ENCODE measurements at regions not wholly inside any gene's neighbourhood (a gene's known extent, or its start where the extent isn't known, plus 50 kb on each side); places are given as distances from the start of the nearest gene placed in this dataset.
"Not testable (repeated sequence)": the region's sequence is repeated elsewhere in the genome, so short reads cannot be mapped to it uniquely, and the experiment has no call there.

GRCh38 chr16:56019274-56019673, 144.1 kb upstream of the CES5A start:
- no peak for DNase-seq (ENCODE audit: low read depth in 4 of 4, low spot score in 1 of 4)

GRCh38 chr16:56013962-56014552, 138.9 kb upstream of the CES5A start:
- peak in 1 of 4 experiments; percentile 24 for DNase-seq (ENCODE audit: low read depth in 4 of 4, low spot score in 1 of 4)

GRCh38 chr16:56012482-56012811, 137.3 kb upstream of the CES5A start:
- DNase-seq (ENCODE audit: low read depth in 4 of 4, low spot score in 1 of 4): no peak

GRCh38 chr16:56011808-56012481, 136.8 kb upstream of the CES5A start:
- no peak for DNase-seq (ENCODE audit: low read depth in 4 of 4, low spot score in 1 of 4)

GRCh38 chr16:56005958-56006357, 130.8 kb upstream of the CES5A start:
- no peak for DNase-seq (ENCODE audit: low read depth in 4 of 4, low spot score in 1 of 4)

GRCh38 chr16:55999683-56000082, 124.5 kb upstream of the CES5A start:
- no peak for DNase-seq (ENCODE audit: low read depth in 4 of 4, low spot score in 1 of 4)

- no peak for DNase-seq (ENCODE audit: low read depth in 4 of 4, low spot score in 1 of 4)
Observed at GRCh38 chr16:55993088-55993487, 117.9 kb upstream of the CES5A start.

GRCh38 chr16:55992551-55992950, 117.4 kb upstream of the CES5A start:
- DNase-seq (ENCODE audit: low read depth in 4 of 4, low spot score in 1 of 4): no peak

GRCh38 chr16:55991843-55992242, 116.7 kb upstream of the CES5A start:
- DNase-seq (ENCODE audit: low read depth in 4 of 4, low spot score in 1 of 4): no peak

GRCh38 chr16:55989569-55989907, 114.4 kb upstream of the CES5A start:
- no peak for DNase-seq (ENCODE audit: low read depth in 4 of 4, low spot score in 1 of 4)

- not testable (repeated sequence) for DNase-seq (ENCODE audit: low read depth in 4 of 4, low spot score in 1 of 4)
Observed at GRCh38 chr16:55988850-55989568, 113.8 kb upstream of the CES5A start.

- no peak for DNase-seq (ENCODE audit: low read depth in 4 of 4, low spot score in 1 of 4)
Observed at GRCh38 chr16:55988013-55988412, 112.8 kb upstream of the CES5A start.

GRCh38 chr16:55982597-55982996, 107.4 kb upstream of the CES5A start:
- DNase-seq (ENCODE audit: low read depth in 4 of 4, low spot score in 1 of 4): no peak

GRCh38 chr16:55981557-55981956, 106.4 kb upstream of the CES5A start:
- no peak for DNase-seq (ENCODE audit: low read depth in 4 of 4, low spot score in 1 of 4)

- no peak for DNase-seq (ENCODE audit: low read depth in 4 of 4, low spot score in 1 of 4)
Observed at GRCh38 chr16:55976815-55977214, 101.6 kb upstream of the CES5A start.

GRCh38 chr16:55971447-55971846, 96.3 kb upstream of the CES5A start:
- DNase-seq (ENCODE audit: low read depth in 4 of 4, low spot score in 1 of 4): no peak

GRCh38 chr16:55968221-55968620, 93.0 kb upstream of the CES5A start:
- no peak for DNase-seq (ENCODE audit: low read depth in 4 of 4, low spot score in 1 of 4)

GRCh38 chr16:55964923-55965475, 89.8 kb upstream of the CES5A start:
- DNase-seq (ENCODE audit: low read depth in 4 of 4, low spot score in 1 of 4): no peak

- no peak for DNase-seq (ENCODE audit: low read depth in 4 of 4, low spot score in 1 of 4)
Observed at GRCh38 chr16:55955845-55956244, 80.7 kb upstream of the CES5A start.

GRCh38 chr16:55955424-55955823, 80.3 kb upstream of the CES5A start:
- DNase-seq (ENCODE audit: low read depth in 4 of 4, low spot score in 1 of 4): no peak

GRCh38 chr16:55954906-55955305, 79.7 kb upstream of the CES5A start:
- no peak for DNase-seq (ENCODE audit: low read depth in 4 of 4, low spot score in 1 of 4)

GRCh38 chr16:55949518-55949917, 74.3 kb upstream of the CES5A start:
- DNase-seq (ENCODE audit: low read depth in 4 of 4, low spot score in 1 of 4): no peak
